AG10803 (cell line): ENCODE measurements at regions not wholly inside any gene's neighbourhood (a gene's known extent, or its start where the extent isn't known, plus 50 kb on each side); places are given as distances from the start of the nearest gene placed in this dataset.
"Not testable (repeated sequence)": the region's sequence is repeated elsewhere in the genome, so short reads cannot be mapped to it uniquely, and the experiment has no call there.

ENCODE experiments used
- DNase-seq: peaks from one replicate; pipeline ENCODE4 v3.0.0; 2010; ENCODE audit warnings: low read depth
- H3K4me3 ChIP-seq: 2 replicates; pipeline ENCODE4 v1.5.1; 2011; ENCODE audit warnings: mild to moderate bottlenecking, low read length, control low read depth
- TF ChIP-seq, protein P1 (sequence below): conservative IDR thresholded peaks from 2 replicates; pipeline ENCODE4 v1.5.1; 2011; ENCODE audit warnings: mild to moderate bottlenecking, low read length, control low read depth, inconsistent platforms

DNA sequence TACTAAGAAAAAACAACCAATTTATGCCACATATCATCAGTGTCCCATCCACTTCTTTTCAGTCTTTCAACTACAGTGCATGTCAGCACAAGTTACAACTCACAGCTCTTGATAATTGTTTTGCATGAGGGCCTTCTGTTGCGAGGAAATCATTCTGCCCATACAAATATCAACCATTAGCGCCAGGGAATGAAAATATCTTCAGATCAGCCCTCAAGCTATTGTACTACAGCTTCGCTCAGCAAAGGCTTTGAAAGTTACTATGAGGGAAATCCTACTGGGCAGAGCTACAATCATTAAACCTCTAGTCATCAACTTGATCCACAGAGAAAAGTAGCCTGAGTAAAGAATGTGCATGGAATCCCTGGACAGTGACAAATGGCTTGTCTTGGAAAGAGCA lies 1023.6 kb upstream of the HS3ST1 start:
- TF ChIP-seq, protein P1, sequence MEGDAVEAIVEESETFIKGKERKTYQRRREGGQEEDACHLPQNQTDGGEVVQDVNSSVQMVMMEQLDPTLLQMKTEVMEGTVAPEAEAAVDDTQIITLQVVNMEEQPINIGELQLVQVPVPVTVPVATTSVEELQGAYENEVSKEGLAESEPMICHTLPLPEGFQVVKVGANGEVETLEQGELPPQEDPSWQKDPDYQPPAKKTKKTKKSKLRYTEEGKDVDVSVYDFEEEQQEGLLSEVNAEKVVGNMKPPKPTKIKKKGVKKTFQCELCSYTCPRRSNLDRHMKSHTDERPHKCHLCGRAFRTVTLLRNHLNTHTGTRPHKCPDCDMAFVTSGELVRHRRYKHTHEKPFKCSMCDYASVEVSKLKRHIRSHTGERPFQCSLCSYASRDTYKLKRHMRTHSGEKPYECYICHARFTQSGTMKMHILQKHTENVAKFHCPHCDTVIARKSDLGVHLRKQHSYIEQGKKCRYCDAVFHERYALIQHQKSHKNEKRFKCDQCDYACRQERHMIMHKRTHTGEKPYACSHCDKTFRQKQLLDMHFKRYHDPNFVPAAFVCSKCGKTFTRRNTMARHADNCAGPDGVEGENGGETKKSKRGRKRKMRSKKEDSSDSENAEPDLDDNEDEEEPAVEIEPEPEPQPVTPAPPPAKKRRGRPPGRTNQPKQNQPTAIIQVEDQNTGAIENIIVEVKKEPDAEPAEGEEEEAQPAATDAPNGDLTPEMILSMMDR = no peak
- no peak for DNase-seq
- no peak overlapping the region for H3K4me3 ChIP-seq

DNA sequence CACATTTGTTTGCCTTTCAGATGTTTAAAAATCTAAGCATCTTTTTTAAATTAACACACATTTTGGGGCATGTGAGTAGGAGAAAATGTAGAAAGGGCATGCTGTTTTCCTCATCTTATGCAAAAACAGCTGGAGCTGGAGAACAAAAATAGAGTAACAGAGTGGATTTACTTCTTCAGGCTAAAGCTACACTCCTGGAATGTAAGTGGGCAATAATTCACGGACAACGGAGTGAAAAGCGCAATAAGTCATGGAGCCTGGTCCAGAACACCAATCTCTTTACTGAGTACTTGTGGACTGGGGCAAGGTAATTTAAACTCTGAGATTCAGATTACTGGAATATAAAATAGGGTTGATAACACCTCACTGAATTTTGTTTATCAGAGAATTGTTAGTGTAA lies 1018.8 kb upstream of the HS3ST1 start:
- TF ChIP-seq, protein P1 = no peak
- no peak for DNase-seq
- H3K4me3 ChIP-seq = no peak overlapping the region

DNA sequence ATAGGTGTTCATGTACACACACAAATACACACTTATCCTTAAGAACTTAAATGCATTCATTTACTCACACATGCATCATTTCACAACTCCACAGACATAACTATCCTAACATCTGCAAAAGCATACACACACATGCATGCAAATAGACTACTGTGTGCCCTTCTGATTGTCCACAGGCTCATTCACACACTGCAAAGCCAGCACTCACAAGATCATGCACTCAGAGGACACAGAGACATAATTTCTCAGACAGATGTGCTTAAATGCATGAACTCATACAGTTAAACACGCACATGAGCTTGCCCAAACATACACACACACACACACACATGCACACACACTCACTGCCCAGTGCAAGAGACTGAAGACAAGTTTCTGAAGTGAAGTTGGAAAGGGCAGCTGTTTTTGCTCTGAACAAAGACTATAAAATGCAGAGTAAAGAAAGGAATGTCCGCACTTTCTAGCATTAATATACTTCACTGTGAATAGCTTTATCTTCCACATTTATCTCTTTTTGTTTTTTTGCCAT lies 1018.0 kb upstream of the HS3ST1 start:
- TF ChIP-seq, protein P1 = no peak
- DNase-seq = no peak
- H3K4me3 ChIP-seq = no peak overlapping the region

DNA sequence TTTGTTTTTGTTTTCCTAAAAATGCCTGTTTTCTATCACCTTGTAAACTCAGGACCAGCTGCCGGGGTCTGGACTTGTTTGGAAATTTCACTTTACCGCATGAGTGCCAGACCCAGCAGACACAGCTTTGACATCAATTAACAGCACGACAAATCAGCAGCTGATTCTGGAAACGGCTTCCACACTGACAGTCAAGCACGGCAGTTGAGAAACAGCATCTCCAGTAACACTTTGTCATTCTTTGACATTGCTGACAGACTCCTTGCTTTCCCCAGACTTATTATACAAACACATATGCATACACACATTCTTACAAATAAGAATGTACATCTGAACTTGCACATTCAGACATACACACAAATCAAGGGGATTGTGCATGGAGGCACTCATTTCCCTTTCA lies 1017.6 kb upstream of the HS3ST1 start:
- H3K4me3 ChIP-seq = no peak overlapping the region
- no peak for DNase-seq
- TF ChIP-seq, protein P1 = no peak

DNA sequence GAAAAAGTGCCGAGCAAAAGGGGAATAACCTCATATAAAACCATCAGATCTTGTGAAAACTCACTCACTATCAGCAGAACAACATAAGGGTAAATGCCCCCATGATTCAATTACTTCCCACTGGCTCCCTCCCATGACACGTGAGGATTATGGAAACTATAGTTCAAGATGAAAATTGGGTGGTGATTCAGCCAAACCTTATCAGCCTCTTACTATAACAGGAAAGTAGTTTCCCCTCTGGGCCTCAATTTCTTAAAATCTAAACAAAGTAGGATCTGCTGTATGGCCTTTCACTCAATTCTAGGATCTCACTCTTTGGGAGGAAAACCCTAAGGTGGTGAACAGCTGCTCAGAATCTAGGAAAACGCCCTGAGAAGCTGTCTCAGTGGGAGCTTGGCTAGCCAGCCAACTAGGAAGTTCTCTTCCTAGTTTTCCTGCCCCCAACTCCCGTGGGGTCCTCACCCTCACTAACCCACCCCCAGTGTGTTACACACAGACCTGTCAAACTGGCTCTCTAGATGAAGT lies 1017.1 kb upstream of the HS3ST1 start:
- DNase-seq = no peak
- no peak overlapping the region for H3K4me3 ChIP-seq
- TF ChIP-seq, protein P1 = no peak

DNA sequence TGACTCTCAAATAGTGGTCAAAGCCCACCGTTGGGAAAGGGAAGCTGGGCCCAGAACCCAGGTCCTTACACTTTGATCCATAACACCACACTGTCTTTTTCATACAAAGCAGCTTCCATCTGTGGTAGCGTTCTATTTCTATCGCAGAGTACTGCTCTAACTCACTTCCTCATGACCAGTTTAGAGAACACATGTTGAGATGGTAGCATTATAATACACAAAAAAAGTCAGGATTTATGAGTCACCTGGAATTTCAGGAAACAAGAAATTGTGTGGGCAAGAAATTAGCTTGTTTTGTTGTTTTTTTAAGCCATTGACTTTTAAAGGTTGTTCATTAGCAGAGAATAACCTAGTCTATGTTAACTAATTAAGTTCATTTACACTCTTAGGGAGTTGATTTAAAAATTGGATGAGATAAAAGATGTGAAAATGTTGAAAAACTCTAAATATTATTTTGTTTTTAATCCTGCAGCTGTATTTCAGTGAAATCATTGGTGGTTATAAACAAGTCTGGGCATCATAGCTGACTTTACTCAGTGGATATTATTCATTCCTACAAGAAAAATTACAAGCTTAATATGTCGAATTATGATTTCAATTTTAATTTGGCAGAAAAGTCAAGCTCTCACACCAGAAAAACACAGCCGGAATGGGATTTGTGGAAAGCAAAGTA lies 1011.1 kb upstream of the HS3ST1 start:
- no peak overlapping the region for H3K4me3 ChIP-seq
- TF ChIP-seq, protein P1 = no peak
- no peak for DNase-seq

DNA sequence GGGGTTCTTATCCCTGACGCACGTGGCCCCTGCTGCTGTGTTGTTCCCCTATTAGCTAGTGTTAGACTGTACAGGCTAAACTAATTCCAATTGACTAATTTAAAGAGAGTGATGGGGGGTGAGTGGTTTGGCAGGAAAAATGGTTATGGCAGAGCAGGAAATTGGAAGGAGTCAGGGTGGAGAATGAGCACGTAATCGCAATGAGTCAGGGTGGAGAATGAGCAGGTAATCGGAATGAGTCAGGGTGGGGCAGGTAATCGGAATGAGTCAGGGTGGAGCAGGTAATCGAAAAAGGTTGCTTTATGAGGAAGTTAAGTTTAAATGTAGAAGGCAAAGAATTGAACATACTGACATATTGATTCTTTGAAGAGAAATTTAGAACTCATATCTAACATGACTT lies 1002.6 kb upstream of the HS3ST1 start:
- not testable (repeated sequence) for H3K4me3 ChIP-seq, DNase-seq

DNA sequence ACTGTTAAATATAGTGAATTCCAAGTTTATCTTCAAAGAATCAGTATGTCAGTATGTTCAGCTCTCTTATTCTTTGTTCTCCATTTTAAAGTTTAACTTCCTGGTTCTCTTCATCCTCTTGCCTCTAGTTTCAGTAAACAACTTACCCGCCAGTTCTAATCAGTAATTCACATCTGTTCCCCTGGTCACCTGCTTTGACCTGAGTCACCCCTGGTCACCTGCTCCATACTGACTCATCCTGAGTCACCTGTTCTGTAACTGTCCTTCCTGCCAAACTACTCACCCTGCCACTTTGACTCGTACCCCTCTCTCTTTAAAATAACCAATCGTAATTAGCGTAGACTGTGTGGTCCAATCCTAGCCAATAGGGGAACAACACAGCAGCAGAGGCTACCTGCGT lies 992.7 kb upstream of the HS3ST1 start:
- DNase-seq = no peak
- TF ChIP-seq, protein P1 = no peak
- H3K4me3 ChIP-seq = no peak overlapping the region
